Upper lobe of left lung (tissue), 6 donors: ENCODE measurements at regions not wholly inside any gene's neighbourhood (a gene's known extent, or its start where the extent isn't known, plus 50 kb on each side); places are given as distances from the start of the nearest gene placed in this dataset.

Experiments used
- ATAC-seq, 2 donors: fragments of 200-7000 bp; cut with Tn5 transposase; one replicate each; pipeline ENCODE4 v1.9.1; 2022; ENCODE audit warnings: mild to moderate bottlenecking in 2 of 2, moderate library complexity in 2 of 2; ENCODE audit not compliant: low FRiP score in 2 of 2
- DNase-seq, 2 donors: peaks; one replicate each; pipeline ENCODE4 v3.0.0-alpha.2; 2019 to 2020
- H3K27ac ChIP-seq, 4 donors: fragments of 200-600 bp; sonication (generic); one replicate each; pipeline ENCODE4 v1.5.1; 2016 to 2019
- H3K27me3 ChIP-seq, 4 donors: fragments of 200-600 bp; sonication (generic); one replicate each; pipeline ENCODE4 v1.5.1; 2017 to 2019
- H3K36me3 ChIP-seq, 4 donors: fragments of 200-600 bp; sonication (generic); one replicate each; pipeline ENCODE4 v1.5.1; 2016 to 2019
- H3K4me1 ChIP-seq, 4 donors: fragments of 200-600 bp; sonication (generic); one replicate each; pipeline ENCODE4 v1.5.1; 2018 to 2019
- H3K4me3 ChIP-seq, 4 donors: fragments of 200-600 bp; sonication (generic); one replicate each; pipeline ENCODE4 v1.5.1; 2017 to 2019; ENCODE audit warnings: mild to moderate bottlenecking in 2 of 4, moderate library complexity in 1 of 4
- H3K9me3 ChIP-seq, 4 donors: fragments of 200-600 bp; sonication (generic); one replicate each; pipeline ENCODE4 v1.5.1; 2018 to 2019
- CTCF ChIP-seq, 6 experiments: fragments of 450-650 bp in 4 of 6; fragments of 200-600 bp in 2 of 6; sonication (generic) in 2 of 6; IDR thresholded peaks; one replicate each; pipeline ENCODE4 v1.5.1; 2016 to 2019; ENCODE audit warnings: antibody characterized with exemption in 6 of 6
- EP300 ChIP-seq, 4 donors: sonication (generic); formaldehyde crosslinking; IDR thresholded peaks; one replicate each; pipeline ENCODE4 v1.5.1; 2017; ENCODE audit warnings: antibody characterized with exemption in 4 of 4, control low read depth in 2 of 4
- POLR2A ChIP-seq, 4 donors: fragments of 450-650 bp; IDR thresholded peaks; one replicate each; pipeline ENCODE4 v1.5.1; 2016 to 2017; ENCODE audit warnings: antibody characterized with exemption in 4 of 4, mild to moderate bottlenecking in 2 of 4
- POLR2AphosphoS5 ChIP-seq, 2 donors: sonication (generic); formaldehyde crosslinking; IDR thresholded peaks; one replicate each; pipeline ENCODE4 v1.5.1; 2017; ENCODE audit warnings: antibody characterized with exemption in 2 of 2
- WGBS, 2 donors: methylation state at CpG; one replicate each; pipeline ENCODE4 v1.1.5; 2017 to 2018; 5-methylcytosine and 5-hydroxymethylcytosine counted together
- donor health status: DM: no; HTN: no; CAD: no; lungs with moderate emphysema.
- donor health status: DM: no; HTN: yes; CAD: no; lungs with severe emphysema.

GRCh38 chr3:117837391-117837790 is 1127.8 kb downstream of the TUSC7 start:
- Histone ChIP-seq H3K27me3 (no peaks in the 10 kb centered on the region), H3K4me1 (no peaks in the 10 kb centered on the region), H3K36me3 (no peaks in the 10 kb centered on the region), H3K27ac (no peak overlapping the region), H3K9me3 (no peaks in the 10 kb centered on the region), H3K4me3 (no peak overlapping the region)
- no peak for ATAC-seq
- DNase-seq, result no peak
- TF ChIP-seq CTCF (IDR thresholded peaks at IDR 0.05) (no peak), POLR2AphosphoS5 (IDR thresholded peaks at IDR 0.05) (no peak), POLR2A (IDR thresholded peaks at IDR 0.05) (no peak)
- WGBS, 2 donors, result 68 to 89% methylated on average over 1 of the region's 1 CpG

- TF ChIP-seq CTCF (IDR thresholded peaks at IDR 0.05) (no peak), POLR2A (IDR thresholded peaks at IDR 0.05) (no peak), EP300 (IDR thresholded peaks at IDR 0.05) (no peak), POLR2AphosphoS5 (IDR thresholded peaks at IDR 0.05) (no peak)
- DNase-seq (no peak), ATAC-seq (no peak)
- no peaks in the 10 kb centered on the region for H3K9me3 ChIP-seq
- no peaks in the 10 kb centered on the region for H3K27me3 ChIP-seq
- H3K27ac ChIP-seq, result no peak overlapping the region
- no peaks in the 10 kb centered on the region for H3K4me1 ChIP-seq
- WGBS, 2 donors, result 58 to 69% methylated on average over 1 of the region's 1 CpG
- H3K4me3 ChIP-seq, result no peak overlapping the region
- no peaks in the 10 kb centered on the region for H3K36me3 ChIP-seq
Observed at GRCh38 chr3:117842086-117842485, 1132.5 kb downstream of the TUSC7 start.

- Histone ChIP-seq H3K36me3 (no peaks in the 10 kb centered on the region), H3K27me3 (no peaks in the 10 kb centered on the region), H3K4me1 (no peaks in the 10 kb centered on the region), H3K27ac (no peak overlapping the region), H3K9me3 (no peaks in the 10 kb centered on the region), H3K4me3 (no peak overlapping the region)
- ATAC-seq (no peak), DNase-seq (no peak)
- TF ChIP-seq POLR2AphosphoS5 (IDR thresholded peaks at IDR 0.05) (no peak), POLR2A (IDR thresholded peaks at IDR 0.05) (no peak), CTCF (IDR thresholded peaks at IDR 0.05) (no peak), EP300 (IDR thresholded peaks at IDR 0.05) (no peak)
Observed at GRCh38 chr3:117843356-117843755, 1133.8 kb downstream of the TUSC7 start.

GRCh38 chr3:117844676-117845075 is 1135.1 kb downstream of the TUSC7 start:
- ATAC-seq (no peak), DNase-seq (no peak)
- H3K4me3 ChIP-seq, result no peak overlapping the region
- TF ChIP-seq POLR2A (IDR thresholded peaks at IDR 0.05) (no peak), EP300 (IDR thresholded peaks at IDR 0.05) (no peak), CTCF (IDR thresholded peaks at IDR 0.05) (no peak), POLR2AphosphoS5 (IDR thresholded peaks at IDR 0.05) (no peak)
- no peaks in the 10 kb centered on the region for H3K27me3 ChIP-seq
- H3K9me3 ChIP-seq, result no peaks in the 10 kb centered on the region
- no peak overlapping the region for H3K27ac ChIP-seq
- no peaks in the 10 kb centered on the region for H3K36me3 ChIP-seq
- 75 to 80% methylated on average over 2 of the region's 2 CpGs for WGBS, 2 donors
- H3K4me1 ChIP-seq, result no peaks in the 10 kb centered on the region

- WGBS, 2 donors, result 24 to 50% methylated on average over 1 of the region's 1 CpG
- no peak for TF ChIP-seq CTCF (IDR thresholded peaks at IDR 0.05)
- TF ChIP-seq EP300 (IDR thresholded peaks at IDR 0.05), result no peak
- no peak for TF ChIP-seq POLR2AphosphoS5 (IDR thresholded peaks at IDR 0.05)
- TF ChIP-seq POLR2A (IDR thresholded peaks at IDR 0.05), result no peak
- H3K27me3 ChIP-seq, result no peaks in the 10 kb centered on the region
- DNase-seq (no peak), ATAC-seq (no peak)
- H3K27ac ChIP-seq, result no peak overlapping the region
- no peak overlapping the region for H3K4me3 ChIP-seq
- no peaks in the 10 kb centered on the region for H3K9me3 ChIP-seq
- no peaks in the 10 kb centered on the region for H3K36me3 ChIP-seq
- H3K4me1 ChIP-seq, result no peaks in the 10 kb centered on the region
Observed at GRCh38 chr3:117846238-117846637, 1136.7 kb downstream of the TUSC7 start.
